ENCODE measurements at regions not wholly inside any gene's neighbourhood (a gene's known extent, or its start where the extent isn't known, plus 50 kb on each side); places are given as distances from the start of the nearest gene placed in this dataset.

DNA sequence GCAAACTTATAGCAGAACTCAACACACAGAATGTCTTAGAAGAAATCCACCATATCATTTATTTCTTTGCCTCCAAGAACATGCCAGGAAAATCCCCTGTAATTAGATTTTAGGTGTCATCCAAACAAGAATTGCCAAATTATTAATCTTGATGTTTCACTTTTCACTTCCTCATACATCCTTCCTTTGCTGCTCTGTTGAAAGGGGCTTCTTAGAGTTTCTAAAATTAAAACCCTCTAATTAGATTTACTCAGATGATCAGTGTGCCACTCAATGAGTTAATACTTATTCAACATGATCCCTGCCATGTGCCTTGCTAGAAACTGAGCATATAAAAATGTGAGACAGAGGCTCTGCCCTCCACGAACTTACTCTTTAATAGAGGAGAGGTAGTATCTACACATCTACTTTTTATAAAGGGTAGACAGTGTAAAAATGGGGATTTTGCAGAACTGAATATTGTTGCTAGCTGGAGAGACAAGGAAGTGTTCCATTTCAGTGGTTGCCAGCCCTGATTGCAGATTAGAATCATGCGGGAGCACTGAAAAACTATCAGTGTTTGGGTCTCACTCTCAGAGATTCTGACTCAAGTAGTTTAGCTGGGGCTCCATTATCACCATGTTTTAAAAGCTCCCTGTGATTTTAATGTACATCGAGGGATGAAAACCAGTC lies 498.4 kb downstream of the TLE4 start:
- no peak for DNase-seq
- 100% methylated on average over 1 of the region's 3 CpGs for WGBS
- Histone ChIP-seq H2BK5ac (ENCODE audit: low read depth, low read length, poor library complexity, severe bottlenecking) (no peak overlapping the region), H3K4me1 (ENCODE audit: control insufficient read depth, insufficient read depth, low read depth, low read length) (no peaks in the 10 kb centered on the region), H3K36me3 (ENCODE audit: control insufficient read depth in 1 of 2, insufficient read depth in 2 of 2, low read depth in 1 of 2, low read length in 2 of 2) (no peaks in the 10 kb centered on the region), H3K27me3 (ENCODE audit: control insufficient read depth in 1 of 2, insufficient read depth in 1 of 2, low read length in 2 of 2) (peaks cover 0 to 4% of the 10 kb centered on the region in 2 experiments), H4K8ac (ENCODE audit: low read length) (no peak overlapping the region), H3K18ac (ENCODE audit: low read depth in 1 of 2, low read length in 2 of 2) (no peak overlapping the region), H2AFZ (ENCODE audit: low read depth, low read length) (no peak overlapping the region), H3K9me3 (ENCODE audit: control insufficient read depth, low read length) (peaks cover 3% of the 10 kb centered on the region), H3K14ac (ENCODE audit: low read length in 2 of 2) (no peak overlapping the region), H3K23ac (ENCODE audit: low read length in 2 of 2) (no peak overlapping the region), H3K4ac (ENCODE audit: low read depth in 1 of 2, low read length in 2 of 2) (no peak overlapping the region), H3K27ac (ENCODE audit: low read length, poor library complexity, severe bottlenecking) (no peak overlapping the region), H2AK5ac (ENCODE audit: low read length, severe bottlenecking) (no peak overlapping the region), H3K9ac (ENCODE audit: low read length) (no peak overlapping the region), H3K79me1 (replicated peaks; ENCODE audit: low read length, poor library complexity, severe bottlenecking) (no peaks in the 10 kb centered on the region), H3K4me3 (ENCODE audit: insufficient read depth in 1 of 2, low read depth in 1 of 2, low read length in 2 of 2) (no peak overlapping the region), H2BK12ac (ENCODE audit: low read length in 2 of 2) (no peak overlapping the region), H3K4me2 (ENCODE audit: low read length, poor library complexity, severe bottlenecking) (no peak overlapping the region), H2BK120ac (ENCODE audit: low read depth, low read length) (no peak overlapping the region), H2BK15ac (ENCODE audit: low read depth, poor library complexity, severe bottlenecking) (no peak overlapping the region), H4K91ac (ENCODE audit: low read length) (no peak overlapping the region)

DNA sequence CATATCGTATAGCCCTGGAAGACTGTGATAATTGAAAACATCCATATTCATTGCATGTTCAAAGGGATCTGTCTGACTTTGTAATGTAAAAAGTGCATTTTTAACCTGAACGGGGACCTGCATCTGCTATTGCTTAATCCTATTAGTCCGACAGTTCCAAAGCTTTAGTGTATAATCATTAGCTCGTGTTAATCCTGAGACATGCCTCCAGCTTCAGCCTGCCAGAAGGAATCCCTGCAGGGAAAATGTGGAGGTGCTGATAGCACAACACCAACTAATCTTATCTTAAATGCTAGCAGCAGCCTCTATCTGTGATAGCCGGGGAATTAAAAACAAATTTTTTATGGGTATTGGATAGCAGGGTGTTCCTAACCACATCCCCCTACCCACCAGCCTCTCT lies 495.2 kb downstream of the TLE4 start:
- Histone ChIP-seq H4K8ac (ENCODE audit: low read length) (no peak overlapping the region), H4K91ac (ENCODE audit: low read length) (no peak overlapping the region), H2BK12ac (ENCODE audit: low read length in 2 of 2) (no peak overlapping the region), H3K18ac (ENCODE audit: low read depth in 1 of 2, low read length in 2 of 2) (no peak overlapping the region), H2BK120ac (ENCODE audit: low read depth, low read length) (no peak overlapping the region), H3K9me3 (ENCODE audit: control insufficient read depth, low read length) (peaks cover 3% of the 10 kb centered on the region), H2BK5ac (ENCODE audit: low read depth, low read length, poor library complexity, severe bottlenecking) (no peak overlapping the region), H2AK5ac (ENCODE audit: low read length, severe bottlenecking) (no peak overlapping the region), H3K4ac (ENCODE audit: low read depth in 1 of 2, low read length in 2 of 2) (no peak overlapping the region), H3K4me2 (ENCODE audit: low read length, poor library complexity, severe bottlenecking) (no peak overlapping the region), H2BK15ac (ENCODE audit: low read depth, poor library complexity, severe bottlenecking) (no peak overlapping the region), H3K9ac (ENCODE audit: low read length) (no peak overlapping the region), H3K4me3 (ENCODE audit: insufficient read depth in 1 of 2, low read depth in 1 of 2, low read length in 2 of 2) (no peak overlapping the region), H3K27me3 (ENCODE audit: control insufficient read depth in 1 of 2, insufficient read depth in 1 of 2, low read length in 2 of 2) (peaks cover 0 to 4% of the 10 kb centered on the region in 2 experiments), H3K79me1 (replicated peaks; ENCODE audit: low read length, poor library complexity, severe bottlenecking) (no peaks in the 10 kb centered on the region), H2AFZ (ENCODE audit: low read depth, low read length) (no peak overlapping the region), H3K14ac (ENCODE audit: low read length in 2 of 2) (no peak overlapping the region), H3K23ac (ENCODE audit: low read length in 2 of 2) (no peak overlapping the region), H3K4me1 (ENCODE audit: control insufficient read depth, insufficient read depth, low read depth, low read length) (peaks cover 2% of the 10 kb centered on the region), H3K27ac (ENCODE audit: low read length, poor library complexity, severe bottlenecking) (peak overlapping the region; percentile 33), H3K36me3 (ENCODE audit: control insufficient read depth in 1 of 2, insufficient read depth in 2 of 2, low read depth in 1 of 2, low read length in 2 of 2) (no peaks in the 10 kb centered on the region)
- no peak for DNase-seq
- 49% methylated on average over 4 of the region's 5 CpGs for WGBS

DNA sequence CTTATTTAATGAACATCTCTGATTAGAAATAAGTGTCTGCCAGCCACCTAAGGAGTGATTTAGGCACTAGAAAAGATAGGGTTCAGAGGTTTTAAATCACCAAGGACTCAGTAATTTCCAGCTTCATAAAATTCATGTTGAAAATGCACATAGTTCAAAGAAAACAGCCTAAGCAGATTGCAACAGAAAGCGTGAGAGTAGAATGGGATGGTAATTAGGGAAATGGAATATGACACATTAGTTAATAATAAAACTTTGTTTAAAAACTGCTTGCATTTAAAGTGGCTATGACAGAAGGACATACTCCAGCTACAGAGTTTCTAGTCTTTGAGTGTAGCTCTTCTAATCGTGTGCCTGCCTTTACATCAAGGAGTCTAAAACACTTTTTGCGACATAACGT lies 490.8 kb downstream of the TLE4 start:
- Histone ChIP-seq H3K9me3 (ENCODE audit: control insufficient read depth, low read length) (no peaks in the 10 kb centered on the region), H3K4me2 (ENCODE audit: low read length, poor library complexity, severe bottlenecking) (no peak overlapping the region), H2BK5ac (ENCODE audit: low read depth, low read length, poor library complexity, severe bottlenecking) (no peak overlapping the region), H3K4me1 (ENCODE audit: control insufficient read depth, insufficient read depth, low read depth, low read length) (peaks cover 5% of the 10 kb centered on the region), H3K36me3 (ENCODE audit: control insufficient read depth in 1 of 2, insufficient read depth in 2 of 2, low read depth in 1 of 2, low read length in 2 of 2) (no peaks in the 10 kb centered on the region), H2AFZ (ENCODE audit: low read depth, low read length) (no peak overlapping the region), H2AK5ac (ENCODE audit: low read length, severe bottlenecking) (no peak overlapping the region), H2BK120ac (ENCODE audit: low read depth, low read length) (no peak overlapping the region), H3K27ac (ENCODE audit: low read length, poor library complexity, severe bottlenecking) (peak overlapping the region; percentile 94), H3K18ac (ENCODE audit: low read depth in 1 of 2, low read length in 2 of 2) (no peak overlapping the region), H4K91ac (ENCODE audit: low read length) (no peak overlapping the region), H3K4me3 (ENCODE audit: insufficient read depth in 1 of 2, low read depth in 1 of 2, low read length in 2 of 2) (no peak overlapping the region), H3K4ac (ENCODE audit: low read depth in 1 of 2, low read length in 2 of 2) (no peak overlapping the region), H2BK12ac (ENCODE audit: low read length in 2 of 2) (no peak overlapping the region), H3K23ac (ENCODE audit: low read length in 2 of 2) (no peak overlapping the region), H2BK15ac (ENCODE audit: low read depth, poor library complexity, severe bottlenecking) (no peak overlapping the region), H4K8ac (ENCODE audit: low read length) (no peak overlapping the region), H3K27me3 (ENCODE audit: control insufficient read depth in 1 of 2, insufficient read depth in 1 of 2, low read length in 2 of 2) (peaks cover 0 to 2% of the 10 kb centered on the region in 2 experiments), H3K9ac (ENCODE audit: low read length) (no peak overlapping the region), H3K14ac (ENCODE audit: low read length in 2 of 2) (no peak overlapping the region), H3K79me1 (replicated peaks; ENCODE audit: low read length, poor library complexity, severe bottlenecking) (no peaks in the 10 kb centered on the region)
- 100% methylated on average over 1 of the region's 4 CpGs for WGBS
- DNase-seq: no peak

DNA sequence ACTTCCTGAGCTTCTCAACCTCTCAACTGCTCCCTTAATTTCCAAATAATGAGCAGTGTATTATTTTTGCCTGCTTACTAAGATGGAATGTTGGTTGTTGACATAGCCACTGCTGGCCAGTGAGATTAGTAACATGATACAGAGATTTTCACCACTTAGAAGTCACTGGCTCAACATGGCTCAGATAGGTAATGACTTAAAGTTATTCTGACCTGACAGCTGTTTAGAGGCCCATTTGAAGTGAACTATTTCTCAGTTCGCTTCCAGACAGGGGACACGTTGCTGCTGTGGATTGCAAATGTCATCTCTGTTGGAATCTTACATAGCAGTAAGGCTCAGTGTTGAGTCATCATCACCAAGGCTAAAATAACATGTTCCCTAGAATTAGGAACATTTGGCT lies 490.2 kb downstream of the TLE4 start:
- Histone ChIP-seq H2AFZ (ENCODE audit: low read depth, low read length) (no peak overlapping the region), H3K4me3 (ENCODE audit: insufficient read depth in 1 of 2, low read depth in 1 of 2, low read length in 2 of 2) (no peak overlapping the region), H3K14ac (ENCODE audit: low read length in 2 of 2) (no peak overlapping the region), H2BK5ac (ENCODE audit: low read depth, low read length, poor library complexity, severe bottlenecking) (no peak overlapping the region), H2BK15ac (ENCODE audit: low read depth, poor library complexity, severe bottlenecking) (no peak overlapping the region), H3K27me3 (ENCODE audit: control insufficient read depth in 1 of 2, insufficient read depth in 1 of 2, low read length in 2 of 2) (no peaks in the 10 kb centered on the region), H3K18ac (ENCODE audit: low read depth in 1 of 2, low read length in 2 of 2) (no peak overlapping the region), H3K79me1 (replicated peaks; ENCODE audit: low read length, poor library complexity, severe bottlenecking) (no peaks in the 10 kb centered on the region), H3K4me1 (ENCODE audit: control insufficient read depth, insufficient read depth, low read depth, low read length) (peaks cover 5% of the 10 kb centered on the region), H2BK12ac (ENCODE audit: low read length in 2 of 2) (no peak overlapping the region), H2BK120ac (ENCODE audit: low read depth, low read length) (no peak overlapping the region), H2AK5ac (ENCODE audit: low read length, severe bottlenecking) (no peak overlapping the region), H3K4me2 (ENCODE audit: low read length, poor library complexity, severe bottlenecking) (no peak overlapping the region), H3K27ac (ENCODE audit: low read length, poor library complexity, severe bottlenecking) (peak overlapping the region; percentile 94), H4K8ac (ENCODE audit: low read length) (no peak overlapping the region), H3K36me3 (ENCODE audit: control insufficient read depth in 1 of 2, insufficient read depth in 2 of 2, low read depth in 1 of 2, low read length in 2 of 2) (no peaks in the 10 kb centered on the region), H3K9ac (ENCODE audit: low read length) (no peak overlapping the region), H3K4ac (ENCODE audit: low read depth in 1 of 2, low read length in 2 of 2) (no peak overlapping the region), H4K91ac (ENCODE audit: low read length) (no peak overlapping the region), H3K23ac (ENCODE audit: low read length in 2 of 2) (no peak overlapping the region), H3K9me3 (ENCODE audit: control insufficient read depth, low read length) (no peaks in the 10 kb centered on the region)
- 3% methylated on average over 2 of the region's 2 CpGs for WGBS
- DNase-seq: peak; percentile 78

Data from mesenchymal stem cell (in vitro differentiated cells and primary cell).